ENCODE measurements at regions not wholly inside any gene's neighbourhood (a gene's known extent, or its start where the extent isn't known, plus 50 kb on each side); places are given as distances from the start of the nearest gene placed in this dataset.

- TF ChIP-seq, protein P1, sequence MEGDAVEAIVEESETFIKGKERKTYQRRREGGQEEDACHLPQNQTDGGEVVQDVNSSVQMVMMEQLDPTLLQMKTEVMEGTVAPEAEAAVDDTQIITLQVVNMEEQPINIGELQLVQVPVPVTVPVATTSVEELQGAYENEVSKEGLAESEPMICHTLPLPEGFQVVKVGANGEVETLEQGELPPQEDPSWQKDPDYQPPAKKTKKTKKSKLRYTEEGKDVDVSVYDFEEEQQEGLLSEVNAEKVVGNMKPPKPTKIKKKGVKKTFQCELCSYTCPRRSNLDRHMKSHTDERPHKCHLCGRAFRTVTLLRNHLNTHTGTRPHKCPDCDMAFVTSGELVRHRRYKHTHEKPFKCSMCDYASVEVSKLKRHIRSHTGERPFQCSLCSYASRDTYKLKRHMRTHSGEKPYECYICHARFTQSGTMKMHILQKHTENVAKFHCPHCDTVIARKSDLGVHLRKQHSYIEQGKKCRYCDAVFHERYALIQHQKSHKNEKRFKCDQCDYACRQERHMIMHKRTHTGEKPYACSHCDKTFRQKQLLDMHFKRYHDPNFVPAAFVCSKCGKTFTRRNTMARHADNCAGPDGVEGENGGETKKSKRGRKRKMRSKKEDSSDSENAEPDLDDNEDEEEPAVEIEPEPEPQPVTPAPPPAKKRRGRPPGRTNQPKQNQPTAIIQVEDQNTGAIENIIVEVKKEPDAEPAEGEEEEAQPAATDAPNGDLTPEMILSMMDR (IDR thresholded peaks at IDR 0.05; ENCODE audit: poor library complexity): no peak
- TF ChIP-seq EZH2phosphoT487 (IDR thresholded peaks at IDR 0.05; ENCODE audit: low read depth, severe bottlenecking, unreplicated experiment) (no peak), EZH2 (IDR thresholded peaks at IDR 0.05; ENCODE audit: borderline replicate concordance) (no peak)
Observed at GRCh38 chr5:52668139-52668538, 119.6 kb upstream of the ITGA1 start.

Data from hepatocyte (in vitro differentiated cells).